IPS DF 6.9 (cell line): ENCODE measurements at regions not wholly inside any gene's neighbourhood (a gene's known extent, or its start where the extent isn't known, plus 50 kb on each side); places are given as distances from the start of the nearest gene placed in this dataset.
"Not testable (repeated sequence)": the region's sequence is repeated elsewhere in the genome, so short reads cannot be mapped to it uniquely, and the experiment has no call there.

Experiments used
- DNase-seq: peaks from one replicate; pipeline ENCODE4 v3.0.0-alpha.2; 2013; ENCODE audit warnings: low read depth, low spot score
- H3K27ac ChIP-seq: one replicate; pipeline ENCODE4 v1.5.1; 2013; ENCODE audit warnings: low read length, control low read depth
- H3K27me3 ChIP-seq: 2 replicates; pipeline ENCODE4 v1.6.1; 2013; ENCODE audit warnings: mild to moderate bottlenecking, low read length; ENCODE audit not compliant: control insufficient read depth, insufficient read depth
- H3K36me3 ChIP-seq: 2 replicates; pipeline ENCODE4 v1.6.1; 2013; ENCODE audit warnings: low read length; ENCODE audit not compliant: control insufficient read depth, insufficient read depth
- H3K4me1 ChIP-seq: 2 replicates; pipeline ENCODE4 v1.6.1; 2013; ENCODE audit warnings: low read length; ENCODE audit not compliant: control insufficient read depth, insufficient read depth
- H3K4me3 ChIP-seq: 2 replicates; pipeline ENCODE4 v1.5.1; 2013; ENCODE audit warnings: mild to moderate bottlenecking, low read length
- H3K9me3 ChIP-seq: 2 replicates; pipeline ENCODE4 v1.6.1; 2013; ENCODE audit warnings: low read length, inconsistent platforms; ENCODE audit not compliant: control insufficient read depth, insufficient read depth
- WGBS: extraction: QIAGEN DNeasy Blood & Tissue Kit; methylation state at CpG from one replicate; pipeline ENCODE4 v1.1.7; 2013; ENCODE audit warnings: mixed read lengths, missing lambda C conversion rate; ENCODE audit not compliant: insufficient read length, insufficient coverage; 5-methylcytosine and 5-hydroxymethylcytosine counted together

GRCh38 chr7:97298561-97298960, 181.1 kb downstream of the SDHAF3 start:
- Histone ChIP-seq H3K4me3 (no peak overlapping the region), H3K4me1 (no peaks in the 10 kb centered on the region), H3K27ac (no peak overlapping the region), H3K27me3 (no peaks in the 10 kb centered on the region), H3K36me3 (no peaks in the 10 kb centered on the region), H3K9me3 (no peaks in the 10 kb centered on the region)
- WGBS, result no CpG with 5 or more reads among the region's 2 CpGs
- no peak for DNase-seq

GRCh38 chr7:97305589-97305988, 188.1 kb downstream of the SDHAF3 start:
- no peak for DNase-seq
- Histone ChIP-seq H3K27me3 (no peaks in the 10 kb centered on the region), H3K9me3 (no peaks in the 10 kb centered on the region), H3K4me3 (no peak overlapping the region), H3K36me3 (no peaks in the 10 kb centered on the region), H3K27ac (no peak overlapping the region), H3K4me1 (no peaks in the 10 kb centered on the region)
- WGBS, result 100% methylated on average over 2 of the region's 8 CpGs

GRCh38 chr7:97307521-97308108, 190.1 kb downstream of the SDHAF3 start:
- no peaks in the 10 kb centered on the region; the same call in 1 of the 2 replicates for H3K9me3 ChIP-seq
- no CpG with 5 or more reads among the region's 3 CpGs for WGBS
- no peak for DNase-seq
- H3K4me3 ChIP-seq, result no peak overlapping the region
- H3K4me1 ChIP-seq, result no peaks in the 10 kb centered on the region
- H3K27me3 ChIP-seq, result no peaks in the 10 kb centered on the region
- H3K27ac ChIP-seq, result no peak overlapping the region
- no peaks in the 10 kb centered on the region for H3K36me3 ChIP-seq

- H3K27ac ChIP-seq, result no peak overlapping the region
- WGBS, result no CpG with 5 or more reads among the region's 4 CpGs
- no peak for DNase-seq
Measured at GRCh38 chr7:97313900-97314299, 196.4 kb downstream of the SDHAF3 start.

GRCh38 chr7:97317575-97317974, 200.1 kb downstream of the SDHAF3 start:
- no CpG with 5 or more reads among the region's 1 CpG for WGBS
- Histone ChIP-seq H3K4me1 (0 out of 2 replicates have a peak, but pooled peaks cover 1% of the 10 kb centered on the region), H3K27ac (no peak overlapping the region), H3K9me3 (no peaks in the 10 kb centered on the region; the same call in 1 of the 2 replicates), H3K4me3 (no peak overlapping the region), H3K36me3 (no peaks in the 10 kb centered on the region), H3K27me3 (no peaks in the 10 kb centered on the region)
- DNase-seq, result no peak

More at GRCh38 chr7:97313900-97314299, 196.4 kb downstream of the SDHAF3 start:
- Histone ChIP-seq H3K4me1 (0 out of 2 replicates have a peak, but pooled peaks cover 1% of the 10 kb centered on the region), H3K9me3 (no peaks in the 10 kb centered on the region; the same call in 1 of the 2 replicates), H3K4me3 (no peak overlapping the region), H3K27me3 (no peaks in the 10 kb centered on the region), H3K36me3 (no peaks in the 10 kb centered on the region)

GRCh38 chr7:97329871-97330270, 212.4 kb downstream of the SDHAF3 start:
- WGBS, result no CpG with 5 or more reads among the region's 9 CpGs
- H3K36me3 ChIP-seq, H3K27ac ChIP-seq, DNase-seq, H3K27me3 ChIP-seq, H3K9me3 ChIP-seq, H3K4me3 ChIP-seq, H3K4me1 ChIP-seq: not testable (repeated sequence)

- no peak overlapping the region for H3K27ac ChIP-seq
- no peak for DNase-seq
- no peaks in the 10 kb centered on the region for H3K27me3 ChIP-seq
- no peak overlapping the region for H3K4me3 ChIP-seq
- WGBS, result no CpG with 5 or more reads among the region's 3 CpGs
- no peaks in the 10 kb centered on the region for H3K9me3 ChIP-seq
- no peaks in the 10 kb centered on the region for H3K36me3 ChIP-seq
- H3K4me1 ChIP-seq, result no peaks in the 10 kb centered on the region
Measured at GRCh38 chr7:97337849-97338248, 220.4 kb downstream of the SDHAF3 start.

- WGBS, result no CpG with 5 or more reads among the region's 3 CpGs
- H3K27me3 ChIP-seq, result no peaks in the 10 kb centered on the region
- DNase-seq, result no peak
- H3K4me1 ChIP-seq, result no peaks in the 10 kb centered on the region
- no peak overlapping the region for H3K4me3 ChIP-seq
- H3K36me3 ChIP-seq, result no peaks in the 10 kb centered on the region
- no peaks in the 10 kb centered on the region for H3K9me3 ChIP-seq
- no peak overlapping the region for H3K27ac ChIP-seq
Measured at GRCh38 chr7:97342512-97342911, 225.0 kb downstream of the SDHAF3 start.

- no peaks in the 10 kb centered on the region for H3K4me1 ChIP-seq
- WGBS, result no CpG with 5 or more reads among the region's 2 CpGs
- no peaks in the 10 kb centered on the region for H3K27me3 ChIP-seq
- H3K9me3 ChIP-seq, result no peaks in the 10 kb centered on the region
- no peak for DNase-seq
- H3K27ac ChIP-seq, result no peak overlapping the region
- H3K4me3 ChIP-seq, result no peak overlapping the region
- no peaks in the 10 kb centered on the region for H3K36me3 ChIP-seq
Measured at GRCh38 chr7:97346349-97346748, 228.9 kb downstream of the SDHAF3 start.

- Histone ChIP-seq H3K27ac (no peak overlapping the region), H3K9me3 (no peaks in the 10 kb centered on the region), H3K4me1 (no peaks in the 10 kb centered on the region), H3K27me3 (no peaks in the 10 kb centered on the region; the same call in 1 of the 2 replicates), H3K36me3 (no peaks in the 10 kb centered on the region), H3K4me3 (no peak overlapping the region)
- no CpG with 5 or more reads among the region's 1 CpG for WGBS
- DNase-seq, result no peak
Measured at GRCh38 chr7:97351488-97351887, 234.0 kb downstream of the SDHAF3 start.

GRCh38 chr7:97357459-97357858, 240.0 kb downstream of the SDHAF3 start:
- DNase-seq, result no peak
- Histone ChIP-seq H3K27ac (no peak overlapping the region), H3K9me3 (no peaks in the 10 kb centered on the region), H3K4me3 (no peak overlapping the region), H3K27me3 (no peaks in the 10 kb centered on the region; the same call in 1 of the 2 replicates), H3K36me3 (no peaks in the 10 kb centered on the region), H3K4me1 (no peaks in the 10 kb centered on the region)
